ENCODE measurements at regions not wholly inside any gene's neighbourhood (a gene's known extent, or its start where the extent isn't known, plus 50 kb on each side); places are given as distances from the start of the nearest gene placed in this dataset.

GRCh38 chr10:9209105-9209798, 1154.8 kb downstream of the GATA3 start:
- peak; percentile 73 to 77 for DNase-seq (ENCODE audit: low read depth in 2 of 2)
- peak; percentile 88 for TF ChIP-seq CTCF (IDR thresholded peaks at IDR 0.05; ENCODE audit: low read depth, low read length)
- H3K4me3 ChIP-seq (replicated peaks in 1 of 2; ENCODE audit: low read depth in 2 of 2, low read length in 2 of 2) = no peak overlapping the region

- no peak overlapping the region for H3K4me3 ChIP-seq (replicated peaks in 1 of 2; ENCODE audit: low read depth in 2 of 2, low read length in 2 of 2)
- peak; percentile 31 for TF ChIP-seq CTCF (IDR thresholded peaks at IDR 0.05; ENCODE audit: low read depth, low read length)
- peak in 1 of 2 donors; percentile 13 for DNase-seq (ENCODE audit: low read depth in 2 of 2)
Observed at GRCh38 chr10:9211228-9211627, 1156.7 kb downstream of the GATA3 start.

GRCh38 chr10:9214618-9215017, 1160.1 kb downstream of the GATA3 start:
- no peak for DNase-seq (ENCODE audit: low read depth in 2 of 2)
- TF ChIP-seq CTCF (IDR thresholded peaks at IDR 0.05; ENCODE audit: low read depth, low read length) = no peak
- no peak overlapping the region for H3K4me3 ChIP-seq (replicated peaks in 1 of 2; ENCODE audit: low read depth in 2 of 2, low read length in 2 of 2)

GRCh38 chr10:9215121-9215520, 1160.6 kb downstream of the GATA3 start:
- no peak for TF ChIP-seq CTCF (IDR thresholded peaks at IDR 0.05; ENCODE audit: low read depth, low read length)
- no peak for DNase-seq (ENCODE audit: low read depth in 2 of 2)
- no peak overlapping the region for H3K4me3 ChIP-seq (replicated peaks in 1 of 2; ENCODE audit: low read depth in 2 of 2, low read length in 2 of 2)

- TF ChIP-seq CTCF (IDR thresholded peaks at IDR 0.05; ENCODE audit: low read depth, low read length) = no peak
- no peak for DNase-seq (ENCODE audit: low read depth in 2 of 2)
- H3K4me3 ChIP-seq (replicated peaks in 1 of 2; ENCODE audit: low read depth in 2 of 2, low read length in 2 of 2) = no peak overlapping the region
Observed at GRCh38 chr10:9219860-9220259, 1165.4 kb downstream of the GATA3 start.

GRCh38 chr10:9222917-9223316, 1168.4 kb downstream of the GATA3 start:
- TF ChIP-seq CTCF (IDR thresholded peaks at IDR 0.05; ENCODE audit: low read depth, low read length) = no peak
- peak in 1 of 2 donors; percentile 14 for DNase-seq (ENCODE audit: low read depth in 2 of 2)
- H3K4me3 ChIP-seq (replicated peaks in 1 of 2; ENCODE audit: low read depth in 2 of 2, low read length in 2 of 2) = no peak overlapping the region
